NT2/D1 (cell line): ENCODE measurements at regions not wholly inside any gene's neighbourhood (a gene's known extent, or its start where the extent isn't known, plus 50 kb on each side); places are given as distances from the start of the nearest gene placed in this dataset.

ENCODE experiments used
- SUZ12 ChIP-seq: IDR thresholded peaks from 2 replicates; pipeline ENCODE4 v1.6.1; 2011; ENCODE audit not compliant: insufficient read length, insufficient read depth; ENCODE audit errors: extremely low read depth
- ZNF274 ChIP-seq: IDR thresholded peaks from 2 replicates; pipeline ENCODE4 v1.6.1; 2011; ENCODE audit warnings: mild to moderate bottlenecking, low read depth, low read length

DNA sequence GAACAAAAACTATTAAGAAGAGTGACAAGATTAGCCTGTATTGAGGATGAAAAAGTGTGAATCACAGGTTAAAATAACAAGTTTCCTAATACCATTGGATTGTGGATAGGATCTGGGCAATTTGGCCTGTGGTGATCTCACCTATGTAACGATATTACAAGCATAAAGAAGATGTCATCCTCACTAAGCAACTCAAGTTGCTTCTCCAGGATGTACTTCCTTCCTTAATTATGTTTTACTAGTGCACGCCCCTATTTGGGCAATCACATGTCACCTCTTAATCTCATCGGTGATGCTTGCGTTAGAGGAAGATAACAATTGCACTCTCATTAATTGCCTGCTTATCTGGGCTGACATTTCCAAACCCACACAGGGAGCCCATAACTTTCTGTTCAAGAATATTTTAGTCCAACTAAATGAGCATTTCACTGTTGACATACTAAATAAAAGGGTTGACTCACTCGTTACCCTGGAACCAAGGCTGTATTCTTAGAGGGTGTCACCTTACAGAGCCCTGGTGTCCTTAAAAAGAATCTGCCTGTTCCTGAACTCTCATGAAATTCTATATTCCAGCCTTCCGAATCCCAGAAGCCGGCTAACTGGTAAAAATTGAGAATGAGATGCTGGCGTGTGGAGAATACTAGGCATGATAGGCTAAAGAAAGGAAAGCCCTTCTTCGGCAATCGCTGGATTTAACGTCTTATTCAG is 88.2 kb upstream of the ATXN1 start:
- TF ChIP-seq ZNF274 = no peak
- no peak for TF ChIP-seq SUZ12
